IPS DF 4.7 (cell line): ENCODE measurements at regions not wholly inside any gene's neighbourhood (a gene's known extent, or its start where the extent isn't known, plus 50 kb on each side); places are given as distances from the start of the nearest gene placed in this dataset.
"Not testable (repeated sequence)": the region's sequence is repeated elsewhere in the genome, so short reads cannot be mapped to it uniquely, and the experiment has no call there.

Source experiments
- DNase-seq: peaks from one replicate; pipeline ENCODE4 v3.0.0-alpha.2; 2013; ENCODE audit warnings: low spot score; ENCODE audit errors: extremely low read depth

DNA sequence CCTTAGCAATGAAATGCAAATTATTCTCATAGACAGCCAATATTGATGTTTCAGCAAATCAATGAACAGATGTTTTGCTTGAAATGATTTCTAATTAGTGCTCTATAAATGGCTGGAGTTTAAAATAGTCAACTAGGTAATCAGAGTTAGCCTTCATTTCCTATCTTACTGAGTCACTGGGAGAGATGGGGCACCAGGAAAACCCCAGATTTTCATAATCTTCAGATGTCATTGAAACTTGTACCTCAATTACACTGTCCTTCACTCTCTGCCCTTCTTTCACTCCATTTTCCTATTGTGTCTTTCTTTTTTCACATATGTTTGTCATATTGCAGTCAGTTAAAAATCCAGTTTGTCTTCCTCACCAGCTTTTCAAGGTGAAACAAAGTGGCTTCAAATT, 92.7 kb downstream of the C12orf75 start:
- no peak for DNase-seq

DNA sequence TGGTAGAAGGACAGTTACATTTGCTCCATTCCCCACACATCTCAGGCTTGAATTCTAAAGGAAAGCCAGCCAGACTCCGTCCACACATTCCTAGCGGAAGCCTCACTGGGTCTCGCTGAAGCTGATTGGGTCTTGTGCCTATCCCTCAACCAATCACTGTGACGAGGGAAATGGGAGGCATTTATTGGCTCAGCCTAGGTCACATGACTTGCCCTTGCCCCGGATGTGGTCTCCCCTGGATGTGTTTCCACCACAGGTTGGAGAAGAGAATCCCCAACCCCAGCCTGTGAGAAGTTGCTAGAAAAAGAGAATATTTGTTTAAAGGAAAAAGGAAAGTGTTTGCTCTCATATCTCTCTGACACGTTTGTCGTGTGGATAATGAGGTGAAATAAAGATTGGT, 93.4 kb downstream of the C12orf75 start:
- no peak for DNase-seq

DNA sequence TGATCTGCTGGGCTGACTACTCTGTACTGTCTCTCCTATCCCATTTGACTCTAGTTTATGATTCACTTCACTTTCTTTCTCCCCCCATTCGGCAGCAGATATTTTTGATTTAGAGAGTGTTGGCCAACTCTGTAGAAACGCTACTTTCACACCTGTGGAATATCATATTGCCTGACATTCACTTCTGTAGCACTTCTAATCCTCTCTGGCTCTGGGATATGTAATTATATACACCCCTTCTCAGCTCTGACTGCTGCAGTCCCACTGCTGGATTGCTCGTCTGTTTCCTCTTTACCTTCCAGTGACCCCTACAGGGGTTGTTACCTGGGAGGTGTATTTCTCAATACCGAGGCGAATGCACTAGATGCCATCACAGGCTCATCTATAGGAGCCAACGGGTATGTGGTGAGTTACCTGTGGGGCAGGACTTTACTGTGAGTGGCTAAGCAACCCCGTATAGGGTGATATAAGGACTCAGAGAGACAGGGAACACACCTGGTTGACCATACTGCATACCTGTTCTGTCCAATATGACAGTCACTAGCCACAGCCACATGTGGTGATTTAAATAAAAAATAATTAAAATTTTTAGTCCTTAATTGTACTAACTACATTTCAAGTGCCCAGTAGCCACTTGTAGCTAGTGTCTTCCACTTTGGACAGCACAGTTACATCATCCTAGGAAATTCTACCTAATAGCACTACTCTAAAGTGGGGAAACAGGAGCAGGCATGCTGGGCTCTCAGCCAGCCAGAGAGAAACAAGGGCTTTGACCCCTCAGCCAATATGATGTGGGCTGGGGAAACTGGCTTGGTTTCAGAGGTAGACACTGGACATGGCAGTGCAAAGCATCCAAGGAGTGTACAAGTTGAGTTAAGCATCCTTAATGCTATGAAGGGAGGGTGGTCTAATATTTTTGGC, 95.0 kb downstream of the C12orf75 start:
- no peak for DNase-seq

DNA sequence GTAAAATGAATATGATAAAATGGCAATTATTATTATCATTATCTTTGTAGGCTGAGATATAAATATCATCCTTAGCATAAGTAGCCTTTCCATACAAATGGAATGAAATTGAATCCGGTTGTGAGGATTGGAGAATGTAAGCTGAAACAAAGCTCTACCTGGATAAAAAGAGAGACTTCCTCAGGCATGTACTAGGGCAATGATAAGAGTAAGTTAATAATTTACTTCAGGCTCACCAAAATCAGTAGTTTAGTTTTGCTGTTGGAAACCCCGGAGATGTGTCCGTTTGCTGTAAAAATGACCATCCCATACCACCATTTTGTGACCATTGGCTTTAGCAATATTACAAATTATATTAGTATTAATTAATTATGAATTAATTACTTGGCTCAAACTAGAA, 96.3 kb downstream of the C12orf75 start:
- no peak for DNase-seq

DNA sequence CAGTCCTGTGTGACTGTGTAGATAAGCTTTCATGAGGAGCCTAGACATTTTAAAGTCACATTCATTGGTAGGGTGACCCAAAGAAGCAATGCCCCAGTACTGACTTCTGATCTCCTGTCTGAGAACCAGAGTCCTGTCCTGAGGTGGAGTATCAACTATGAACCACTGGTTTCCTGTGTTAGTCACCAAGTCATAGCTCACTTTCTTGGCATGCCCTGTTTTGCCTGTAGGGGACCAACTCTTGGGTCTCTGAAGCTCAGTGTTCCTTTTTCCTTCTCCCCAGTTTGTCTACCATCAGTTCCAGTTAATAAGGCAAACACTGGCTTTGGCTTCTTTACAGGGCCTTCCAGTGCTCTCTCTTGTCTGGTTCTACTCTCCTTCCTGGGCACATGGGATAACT, 97.4 kb downstream of the C12orf75 start:
- no peak for DNase-seq

DNA sequence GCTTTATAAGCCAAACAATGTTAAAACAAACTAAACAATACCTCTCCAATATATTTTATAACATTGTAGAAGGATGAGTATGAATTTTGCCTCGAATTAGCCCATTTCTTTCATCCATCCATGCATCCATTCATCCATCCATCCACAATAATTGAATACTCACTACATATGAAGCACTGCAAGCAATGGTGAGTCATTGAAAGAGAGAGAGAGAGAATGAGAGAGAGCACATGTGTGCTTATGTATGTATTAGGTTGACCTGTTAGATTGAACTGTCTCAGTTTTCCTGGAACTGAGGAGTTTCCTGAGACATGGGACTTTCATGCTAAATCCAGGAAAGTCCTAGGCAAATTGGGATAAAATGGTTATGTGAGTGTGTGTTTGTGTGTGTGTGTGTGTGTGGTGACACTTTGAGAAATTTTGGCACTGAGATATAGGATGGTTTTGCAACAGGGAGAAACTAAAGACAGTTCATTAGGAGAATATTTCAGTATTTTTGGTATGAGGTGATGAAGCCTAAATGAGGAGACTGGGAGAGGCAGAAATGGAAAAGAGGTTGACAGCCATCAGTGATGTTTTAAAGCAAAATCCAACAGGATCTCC, 98.4 kb downstream of the C12orf75 start:
- DNase-seq, result no peak

DNA sequence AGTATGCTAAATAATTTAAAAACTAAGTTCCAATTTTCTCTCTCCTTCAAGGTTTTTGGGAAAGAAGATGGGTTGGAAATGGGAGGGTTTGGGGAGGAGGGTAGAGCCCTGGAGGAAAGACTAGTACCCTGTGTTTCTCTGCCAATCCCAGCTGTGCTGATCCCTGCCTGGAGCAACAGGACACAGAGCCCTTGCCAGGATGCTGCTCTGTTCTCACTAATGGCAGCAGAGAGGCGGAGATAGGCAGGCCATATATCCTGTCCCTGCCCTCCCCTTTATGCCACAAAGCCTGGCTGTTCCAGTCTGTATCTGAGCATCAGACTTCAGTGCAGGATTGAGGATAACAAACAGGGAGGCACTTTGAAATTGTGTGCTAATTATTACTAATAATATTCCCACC, 99.0 kb downstream of the C12orf75 start:
- DNase-seq, result no peak

DNA sequence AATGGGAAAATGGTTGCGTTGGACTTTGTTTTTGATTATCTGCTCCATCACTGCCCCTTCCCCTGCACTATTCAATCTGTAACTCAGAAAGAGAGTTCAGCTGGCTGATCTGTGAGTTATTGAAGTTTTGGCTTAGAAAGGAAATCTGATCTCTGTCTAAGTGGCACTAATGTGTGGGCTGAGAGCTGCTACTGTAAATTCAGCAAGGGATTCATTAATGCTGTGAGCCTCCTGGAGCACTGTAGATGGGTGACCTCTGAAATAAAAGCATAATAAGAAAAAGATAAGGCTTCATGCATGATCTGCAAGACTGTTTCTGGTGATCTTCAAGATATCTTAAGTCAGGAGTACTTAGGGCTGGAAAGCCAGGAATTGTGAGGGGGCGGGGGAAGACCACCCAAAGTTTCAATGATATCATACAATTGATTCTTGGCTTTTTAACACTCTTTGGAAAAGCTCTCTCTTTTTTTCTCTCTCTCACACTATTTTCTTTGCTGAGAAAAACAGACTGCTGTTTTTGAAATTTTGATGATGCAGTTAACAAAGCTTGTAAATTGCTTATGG, 101.1 kb downstream of the C12orf75 start:
- DNase-seq, result no peak

DNA sequence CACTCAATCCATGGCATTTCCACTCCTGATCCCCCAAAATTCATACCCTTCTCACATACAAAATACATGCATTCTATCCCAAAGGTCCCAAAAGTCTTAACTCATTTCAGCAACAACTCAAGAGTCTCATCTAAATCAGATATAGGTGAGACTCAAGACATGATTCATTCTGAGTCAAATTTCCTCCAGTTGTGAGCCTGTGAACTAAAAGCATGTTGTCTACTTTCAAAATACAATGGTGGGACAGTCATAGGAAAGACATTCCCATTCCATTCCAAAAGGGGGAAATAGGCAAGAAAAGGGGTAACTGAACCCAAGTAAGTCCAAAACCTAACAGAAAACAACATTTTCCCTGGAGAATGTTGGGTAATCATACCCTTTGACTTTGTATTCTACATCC, 103.3 kb downstream of the C12orf75 start:
- no peak for DNase-seq

DNA sequence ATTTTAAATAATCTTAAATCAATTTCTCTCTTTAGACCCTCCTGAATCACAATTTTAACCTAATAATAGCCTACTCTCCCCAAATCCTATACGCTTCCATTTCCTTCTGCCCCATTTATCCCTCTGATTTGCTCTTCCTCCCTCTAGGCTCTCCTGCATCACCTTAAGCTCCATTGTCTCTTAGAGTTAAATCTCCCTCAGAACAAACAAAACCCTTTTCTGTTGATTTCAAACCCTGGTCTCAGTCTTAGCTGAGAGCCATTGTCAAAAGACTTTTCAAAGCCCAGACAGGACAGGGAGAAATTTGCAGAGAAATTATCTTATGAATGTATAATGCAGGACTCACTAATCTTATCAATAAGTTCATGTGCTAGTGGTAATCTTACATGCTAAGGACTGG, 106.1 kb downstream of the C12orf75 start:
- no peak for DNase-seq

DNA sequence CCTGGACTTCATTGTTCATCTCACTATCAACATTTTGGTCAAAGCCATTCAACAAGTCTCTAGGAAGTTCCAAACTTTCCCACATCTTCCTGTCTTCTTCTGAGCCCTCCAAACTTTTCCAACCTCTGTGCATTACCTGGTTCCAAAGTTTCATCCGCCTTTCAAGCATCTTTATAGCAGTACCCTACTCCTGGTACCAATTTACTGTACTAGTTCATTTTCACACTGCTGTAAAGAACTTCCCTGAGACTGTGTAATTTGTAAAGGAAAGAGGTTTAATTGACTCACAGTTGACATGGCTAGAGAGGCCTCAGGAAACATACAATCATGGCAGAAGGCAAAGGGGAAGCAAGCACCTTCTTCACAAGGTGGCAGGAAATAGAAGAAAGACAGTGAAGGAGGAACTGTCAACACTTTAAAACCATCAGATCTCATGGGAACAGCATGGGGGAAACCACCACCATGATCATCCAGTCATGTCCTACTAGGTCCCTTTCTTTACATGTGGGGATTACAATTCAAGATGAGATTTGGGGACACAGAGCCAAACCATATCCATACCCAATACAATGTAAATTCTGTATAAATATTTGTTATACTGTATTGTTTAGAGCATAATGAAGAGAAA, 109.7 kb downstream of the C12orf75 start:
- no peak for DNase-seq

DNA sequence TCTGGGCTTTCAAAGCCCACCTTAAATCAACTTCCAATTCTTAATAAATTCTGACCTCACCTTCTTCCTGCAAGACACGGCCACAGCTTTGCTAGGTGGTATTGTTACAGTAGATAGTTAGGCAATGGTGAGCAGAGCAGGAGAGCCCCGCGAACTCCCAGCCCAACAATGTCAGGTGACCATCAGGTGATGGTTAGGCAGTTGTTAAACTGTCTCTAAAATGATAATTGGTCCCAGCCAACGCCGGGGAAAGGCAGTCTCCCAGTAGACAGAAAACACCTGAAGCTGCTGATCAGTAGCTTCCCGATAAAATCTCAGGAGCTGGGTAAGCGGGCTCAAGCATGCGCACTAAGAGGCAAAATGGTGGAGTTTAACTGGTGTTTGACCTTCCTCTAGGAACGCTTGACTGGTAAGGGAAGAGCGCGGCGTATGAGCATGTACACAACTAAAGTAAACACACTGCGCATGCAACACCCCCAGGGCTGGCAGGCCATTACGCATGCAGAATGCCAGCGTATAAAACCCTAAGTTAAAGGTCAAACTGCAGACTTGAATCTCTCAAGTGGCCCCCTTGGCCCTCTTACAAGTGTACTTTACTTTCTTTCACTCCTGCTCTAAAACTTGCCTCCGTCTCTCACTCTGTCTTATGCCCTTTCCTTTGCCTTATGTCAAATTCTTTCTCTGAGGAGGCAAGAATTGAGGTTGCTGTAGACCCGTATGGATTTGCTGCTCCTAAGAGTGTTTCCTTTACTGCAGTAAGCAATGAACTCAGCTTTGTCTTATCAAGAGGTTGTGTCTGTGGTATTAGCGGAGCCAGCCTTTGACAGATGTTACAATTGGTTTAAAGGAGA, 113.5 kb downstream of the C12orf75 start:
- no peak for DNase-seq

DNA sequence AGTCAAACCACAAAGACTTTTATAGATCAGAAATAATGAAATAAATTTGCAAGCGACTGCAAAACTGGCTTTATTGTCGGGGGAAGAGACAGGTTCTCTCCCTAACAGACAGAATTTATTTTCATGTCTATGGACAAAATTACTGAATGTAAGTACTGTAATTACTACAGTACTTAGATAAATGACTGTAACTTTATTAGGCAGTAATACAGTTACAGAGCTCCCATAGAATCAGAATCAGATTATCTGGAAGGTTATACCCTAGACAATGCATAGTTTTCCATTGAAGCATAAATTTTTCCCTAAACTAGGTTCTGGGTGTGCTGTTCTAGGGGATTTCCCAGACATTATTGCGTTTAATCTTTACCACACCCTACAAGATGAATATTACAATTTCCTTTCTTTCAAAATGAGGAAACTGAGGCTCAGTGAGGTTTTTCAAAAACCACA, 114.2 kb downstream of the C12orf75 start:
- DNase-seq, result no peak

DNA sequence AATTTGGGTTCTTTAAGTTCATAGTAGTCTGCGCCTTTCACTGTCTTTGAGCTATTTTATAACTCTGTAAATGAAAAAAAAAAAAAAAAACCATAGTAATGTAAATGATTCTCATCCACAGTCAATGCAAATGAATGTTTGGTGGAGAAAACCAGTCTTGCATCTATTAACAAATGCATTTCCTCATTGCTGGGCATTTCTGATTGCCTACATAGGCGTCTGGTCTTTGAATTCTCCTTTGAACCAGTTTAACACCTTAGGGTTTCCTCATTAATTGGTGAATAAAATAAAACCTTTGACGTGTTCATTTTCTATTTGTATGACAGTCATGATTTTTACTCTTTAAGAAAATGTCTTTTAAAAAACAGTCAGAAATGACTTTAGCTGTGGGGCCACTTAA, 114.8 kb downstream of the C12orf75 start:
- no peak for DNase-seq

DNA sequence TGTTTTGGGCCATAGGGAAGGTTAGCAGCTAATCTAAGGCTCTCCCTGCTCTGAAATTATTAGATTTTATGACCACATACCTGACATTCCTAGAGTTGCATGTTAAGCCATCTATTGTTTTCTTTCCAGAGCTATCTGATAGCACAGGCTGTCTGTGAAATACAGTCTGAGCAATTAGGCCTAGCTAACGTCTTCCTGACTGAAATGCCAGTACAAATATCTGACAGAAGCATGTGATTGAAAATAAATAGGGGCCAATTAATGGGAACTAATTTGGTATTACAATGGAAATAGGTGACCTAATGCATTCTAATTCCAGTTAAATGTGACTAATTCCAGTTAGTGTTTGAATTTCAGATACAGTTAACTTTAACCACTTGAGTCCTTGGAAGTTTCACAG, 115.2 kb downstream of the C12orf75 start:
- no peak for DNase-seq

DNA sequence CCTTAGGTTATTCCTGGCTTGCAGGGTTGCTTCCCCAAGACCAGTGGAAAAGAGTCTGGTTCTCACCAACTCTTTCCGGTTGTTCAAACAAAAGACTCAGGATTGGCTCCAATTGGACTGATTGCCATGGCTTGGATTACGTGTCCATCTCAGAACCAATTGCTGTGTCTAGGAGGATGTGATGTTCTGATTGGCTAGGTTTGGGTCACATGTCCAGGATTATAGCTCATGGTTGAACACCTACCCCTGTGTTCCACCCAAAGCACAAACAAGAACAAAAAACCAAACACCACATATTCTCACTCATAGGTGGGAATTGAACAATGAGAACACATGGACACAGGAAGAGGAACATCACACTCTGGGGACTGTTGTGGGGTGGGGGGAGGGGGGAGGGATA, 116.0 kb downstream of the C12orf75 start:
- DNase-seq, result not testable (repeated sequence)

DNA sequence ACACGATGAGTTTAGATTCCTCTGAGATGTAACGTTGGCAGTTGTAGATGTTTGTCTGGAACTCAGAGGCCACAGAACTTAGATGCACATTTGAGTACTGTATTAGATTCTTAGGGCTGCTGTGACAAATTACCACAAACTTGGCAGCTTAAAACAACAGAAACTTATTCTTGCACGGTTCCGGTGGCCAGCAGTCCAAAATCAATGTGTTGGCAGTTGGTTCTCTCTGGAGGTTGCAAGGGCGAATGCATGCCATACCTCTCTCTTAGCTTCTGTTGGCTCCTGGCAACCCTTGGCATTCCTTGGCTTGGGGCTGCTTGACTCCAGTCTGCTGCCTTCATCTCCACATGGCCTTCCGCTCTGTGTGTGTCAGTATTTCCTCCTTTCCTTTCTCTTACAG, 118.9 kb downstream of the C12orf75 start:
- DNase-seq, result no peak

DNA sequence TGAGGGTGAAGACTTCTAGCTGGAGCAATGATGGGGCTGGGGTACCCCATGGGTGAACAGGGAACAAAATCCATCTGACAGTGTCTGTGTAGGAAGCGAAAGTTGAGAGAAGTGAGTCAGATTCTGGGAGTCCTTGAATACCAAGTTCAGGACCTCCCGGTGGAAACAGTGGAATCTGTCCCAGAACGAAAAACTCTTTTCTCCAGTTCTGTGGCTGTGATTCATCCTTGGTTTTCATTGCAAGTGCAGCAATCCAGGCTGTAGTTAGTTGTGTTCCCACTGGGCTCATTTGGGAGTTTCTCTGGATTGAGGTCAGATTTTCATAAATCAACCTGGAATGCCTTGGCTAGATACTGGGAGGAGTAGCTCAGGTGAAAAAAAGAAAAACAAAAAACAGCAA, 120.7 kb downstream of the C12orf75 start:
- no peak for DNase-seq

DNA sequence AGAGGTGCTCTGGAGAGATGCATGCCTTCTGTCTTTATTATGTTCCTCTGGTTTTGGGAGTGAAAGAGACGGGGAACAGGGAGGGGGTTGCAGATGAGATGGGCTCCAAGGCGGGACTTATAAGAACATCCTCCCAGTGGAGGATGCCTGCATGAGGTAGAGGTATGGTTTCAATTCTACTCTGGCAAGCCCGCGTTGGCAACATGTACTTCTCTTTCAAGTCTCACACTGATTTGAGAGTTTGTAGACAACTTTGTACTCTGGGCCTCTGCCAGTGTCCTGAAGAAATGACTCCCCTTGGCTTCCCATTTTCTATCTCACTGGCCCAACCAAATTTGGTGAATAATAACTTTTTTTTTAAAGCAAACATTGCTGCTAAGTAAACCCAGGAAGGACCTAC, 121.3 kb downstream of the C12orf75 start:
- no peak for DNase-seq

DNA sequence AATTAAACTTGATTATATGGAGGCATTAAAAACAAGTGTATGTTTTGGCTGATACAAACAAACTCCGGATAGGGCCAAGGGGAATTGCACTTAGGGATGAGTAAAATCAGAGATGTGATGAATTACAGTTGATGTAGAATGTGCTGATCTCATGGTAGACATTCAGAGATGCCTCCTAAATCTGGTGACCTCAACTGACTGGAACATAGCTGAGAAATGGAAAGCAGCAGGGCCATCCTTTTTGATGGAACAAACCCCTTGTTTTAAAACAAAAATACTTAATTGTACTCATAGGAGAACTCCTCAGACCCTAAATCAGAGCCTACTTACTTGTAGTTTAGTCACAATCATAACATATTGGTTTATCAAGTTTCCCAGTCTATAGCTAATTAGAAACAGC, 122.8 kb downstream of the C12orf75 start:
- no peak for DNase-seq

DNA sequence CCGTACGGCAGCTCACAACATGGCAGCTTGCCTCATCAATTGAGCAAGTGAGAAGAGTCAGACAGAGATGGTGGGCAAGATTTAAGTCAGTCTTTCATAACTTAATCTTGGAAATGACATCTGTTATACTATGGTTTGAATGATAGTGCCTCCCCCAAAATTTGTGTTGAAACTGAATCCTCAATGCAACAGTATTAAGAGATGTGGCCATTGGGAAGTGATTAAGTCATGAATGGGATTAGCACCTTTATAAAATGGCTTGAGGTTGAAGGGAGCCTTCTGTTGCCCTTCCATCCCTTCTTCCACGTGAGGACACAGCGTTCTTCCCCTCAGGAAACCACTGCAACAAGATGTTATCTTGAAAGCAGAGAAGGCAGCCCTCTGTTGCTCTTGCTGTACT, 124.2 kb downstream of the C12orf75 start:
- DNase-seq, result no peak
